Retinal pigment epithelial cell (primary cell): ENCODE measurements at regions not wholly inside any gene's neighbourhood (a gene's known extent, or its start where the extent isn't known, plus 50 kb on each side); places are given as distances from the start of the nearest gene placed in this dataset.

Experiments
- DNase-seq: peaks from one replicate; pipeline ENCODE4 v3.0.0-alpha.2; 2010; ENCODE audit warnings: low read depth
- H3K4me3 ChIP-seq: 2 replicates; pipeline ENCODE4 v1.5.1; 2011; ENCODE audit warnings: mild to moderate bottlenecking, low read length, control low read depth, moderate library complexity
- TF ChIP-seq, protein P1 (sequence below): conservative IDR thresholded peaks from 2 replicates; pipeline ENCODE4 v1.5.1; 2011; ENCODE audit warnings: low read depth, low read length, control low read depth, inconsistent platforms

DNA sequence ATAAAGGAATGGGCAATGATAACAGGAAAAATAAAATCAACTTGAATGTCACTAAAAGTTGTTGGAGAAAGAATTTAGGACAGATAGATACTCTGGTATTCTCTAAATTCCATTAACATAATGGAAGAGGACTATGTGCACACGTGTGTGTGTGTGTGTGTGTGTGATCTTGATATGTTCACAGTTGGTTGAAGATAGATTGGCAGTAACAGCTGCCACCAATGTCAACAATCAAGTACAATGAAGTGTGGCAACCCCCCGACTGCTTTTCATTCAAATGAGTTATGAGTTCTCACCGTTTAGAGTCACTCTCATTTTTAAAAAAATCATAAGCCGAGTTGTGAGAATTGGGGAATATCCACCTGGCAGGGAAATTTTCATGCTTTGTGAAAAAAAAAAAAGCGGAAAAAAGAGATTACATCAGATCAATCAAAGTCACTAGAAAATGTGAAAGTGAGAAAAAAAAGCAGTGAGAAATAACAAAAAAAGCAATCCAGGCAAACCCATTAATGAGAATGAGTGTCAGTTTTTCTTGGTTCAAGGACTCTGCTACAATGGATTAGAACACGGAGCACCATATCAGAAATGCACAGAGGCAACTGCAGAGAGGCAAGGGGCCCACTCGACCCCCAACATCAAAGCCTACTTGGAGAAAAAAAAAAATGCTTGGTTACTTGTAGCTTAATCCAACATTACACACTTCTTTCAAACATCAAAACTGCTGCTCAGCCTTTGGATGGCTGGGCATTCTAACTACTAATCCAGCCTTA, 414.9 kb upstream of the PITX2 start:
- TF ChIP-seq, protein P1, sequence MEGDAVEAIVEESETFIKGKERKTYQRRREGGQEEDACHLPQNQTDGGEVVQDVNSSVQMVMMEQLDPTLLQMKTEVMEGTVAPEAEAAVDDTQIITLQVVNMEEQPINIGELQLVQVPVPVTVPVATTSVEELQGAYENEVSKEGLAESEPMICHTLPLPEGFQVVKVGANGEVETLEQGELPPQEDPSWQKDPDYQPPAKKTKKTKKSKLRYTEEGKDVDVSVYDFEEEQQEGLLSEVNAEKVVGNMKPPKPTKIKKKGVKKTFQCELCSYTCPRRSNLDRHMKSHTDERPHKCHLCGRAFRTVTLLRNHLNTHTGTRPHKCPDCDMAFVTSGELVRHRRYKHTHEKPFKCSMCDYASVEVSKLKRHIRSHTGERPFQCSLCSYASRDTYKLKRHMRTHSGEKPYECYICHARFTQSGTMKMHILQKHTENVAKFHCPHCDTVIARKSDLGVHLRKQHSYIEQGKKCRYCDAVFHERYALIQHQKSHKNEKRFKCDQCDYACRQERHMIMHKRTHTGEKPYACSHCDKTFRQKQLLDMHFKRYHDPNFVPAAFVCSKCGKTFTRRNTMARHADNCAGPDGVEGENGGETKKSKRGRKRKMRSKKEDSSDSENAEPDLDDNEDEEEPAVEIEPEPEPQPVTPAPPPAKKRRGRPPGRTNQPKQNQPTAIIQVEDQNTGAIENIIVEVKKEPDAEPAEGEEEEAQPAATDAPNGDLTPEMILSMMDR: no peak
- DNase-seq: no peak

DNA sequence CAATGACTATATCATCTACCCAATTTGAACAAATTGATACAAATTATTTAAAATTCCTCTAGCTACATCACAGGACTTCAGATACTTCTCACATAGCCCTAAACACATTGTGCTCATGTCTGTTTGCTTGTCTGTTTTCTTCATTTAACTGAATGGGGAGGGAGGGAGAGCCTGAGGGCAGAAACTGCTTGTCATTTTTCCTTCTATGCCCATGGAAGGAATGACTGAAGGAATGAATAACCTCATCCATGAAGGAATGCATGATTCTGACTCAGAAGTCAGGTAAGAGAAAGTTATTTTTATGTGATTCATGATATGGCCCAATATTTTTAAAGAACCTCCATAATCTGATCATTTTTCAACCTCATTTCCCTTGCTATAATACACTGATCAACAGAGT, 418.0 kb upstream of the PITX2 start:
- H3K4me3 ChIP-seq: no peak overlapping the region
- TF ChIP-seq, protein P1: no peak
- no peak for DNase-seq

More for the DNA sequence above, 414.9 kb upstream of the PITX2 start:
- H3K4me3 ChIP-seq: no peak overlapping the region

DNA sequence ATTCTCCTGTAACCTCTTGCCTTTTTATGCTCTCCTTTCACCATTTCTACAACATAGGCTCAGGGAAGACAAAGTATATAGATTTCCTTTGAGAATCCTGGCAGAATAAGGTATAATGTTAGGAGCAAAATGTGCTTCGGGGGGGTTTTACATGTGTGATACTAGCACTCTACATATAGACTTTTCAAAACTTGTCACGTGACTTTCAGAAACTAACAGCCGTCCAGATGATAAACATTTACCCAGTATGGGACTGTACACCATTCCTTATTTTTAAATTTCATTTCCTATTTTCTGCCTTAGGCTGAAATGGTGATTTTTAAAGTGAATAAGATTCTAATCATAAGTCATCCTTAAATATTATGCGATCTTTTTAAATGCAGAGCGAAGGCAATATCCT, 420.4 kb upstream of the PITX2 start:
- H3K4me3 ChIP-seq: no peak overlapping the region
- DNase-seq: no peak
- TF ChIP-seq, protein P1: no peak

DNA sequence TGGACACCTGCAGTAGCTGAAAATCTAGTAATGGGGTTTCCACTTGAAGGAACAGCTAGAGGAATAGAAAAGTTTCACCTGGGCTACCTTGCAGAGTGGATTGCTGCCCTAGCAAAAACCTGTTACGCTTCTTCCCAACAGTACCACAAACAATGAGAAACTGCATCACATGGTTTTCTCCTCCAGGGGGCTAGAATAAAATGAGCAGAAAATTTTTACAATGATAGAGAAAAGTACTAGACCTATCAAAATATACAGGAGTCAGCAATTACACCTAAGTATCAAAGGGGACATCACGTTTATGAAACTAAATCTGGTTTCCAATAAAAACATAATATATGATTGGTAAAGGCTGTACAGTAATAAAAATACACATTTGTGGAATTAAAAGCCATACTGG, 423.1 kb upstream of the PITX2 start:
- H3K4me3 ChIP-seq: no peak overlapping the region
- TF ChIP-seq, protein P1: no peak
- no peak for DNase-seq

DNA sequence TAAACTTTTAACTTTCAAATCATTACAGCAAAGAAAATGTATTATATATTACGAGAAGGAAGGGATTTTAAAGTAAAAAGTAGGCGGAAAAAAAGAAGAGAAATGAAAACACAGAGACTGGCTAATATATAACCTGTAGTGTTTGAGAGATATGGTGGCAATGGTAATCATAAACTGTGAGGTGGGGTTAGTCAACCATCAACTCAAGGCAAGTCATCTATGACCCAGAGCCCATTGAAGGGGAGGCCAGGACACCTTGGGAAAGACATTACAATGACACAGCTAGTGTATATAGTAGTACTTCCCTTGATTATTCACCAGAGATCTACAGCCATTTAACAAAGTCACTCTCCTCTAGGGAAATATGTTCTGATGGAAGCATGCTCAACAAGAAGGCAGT, 423.9 kb upstream of the PITX2 start:
- no peak overlapping the region for H3K4me3 ChIP-seq
- TF ChIP-seq, protein P1: no peak
- no peak for DNase-seq

DNA sequence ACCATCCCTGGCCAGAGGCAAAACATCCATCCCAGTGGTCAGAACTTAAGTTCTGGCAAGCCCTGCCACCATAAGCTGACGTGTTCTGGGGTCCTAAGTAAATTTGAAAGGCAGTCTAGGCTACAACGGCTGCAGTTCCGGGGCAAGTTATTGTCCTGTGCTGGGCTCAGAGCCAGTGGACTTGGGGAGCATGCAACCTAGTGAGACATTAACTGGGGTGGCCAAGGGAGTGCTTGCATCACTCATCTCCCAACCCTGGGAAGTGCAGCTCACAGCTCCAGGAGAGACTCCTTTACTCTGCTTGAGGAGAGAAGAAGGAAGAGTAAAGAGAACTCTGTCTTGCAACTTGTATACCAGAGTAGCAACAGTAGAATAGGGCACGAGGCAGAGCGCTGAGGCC, 425.4 kb upstream of the PITX2 start:
- H3K4me3 ChIP-seq: no peak overlapping the region
- TF ChIP-seq, protein P1: no peak
- DNase-seq: no peak

DNA sequence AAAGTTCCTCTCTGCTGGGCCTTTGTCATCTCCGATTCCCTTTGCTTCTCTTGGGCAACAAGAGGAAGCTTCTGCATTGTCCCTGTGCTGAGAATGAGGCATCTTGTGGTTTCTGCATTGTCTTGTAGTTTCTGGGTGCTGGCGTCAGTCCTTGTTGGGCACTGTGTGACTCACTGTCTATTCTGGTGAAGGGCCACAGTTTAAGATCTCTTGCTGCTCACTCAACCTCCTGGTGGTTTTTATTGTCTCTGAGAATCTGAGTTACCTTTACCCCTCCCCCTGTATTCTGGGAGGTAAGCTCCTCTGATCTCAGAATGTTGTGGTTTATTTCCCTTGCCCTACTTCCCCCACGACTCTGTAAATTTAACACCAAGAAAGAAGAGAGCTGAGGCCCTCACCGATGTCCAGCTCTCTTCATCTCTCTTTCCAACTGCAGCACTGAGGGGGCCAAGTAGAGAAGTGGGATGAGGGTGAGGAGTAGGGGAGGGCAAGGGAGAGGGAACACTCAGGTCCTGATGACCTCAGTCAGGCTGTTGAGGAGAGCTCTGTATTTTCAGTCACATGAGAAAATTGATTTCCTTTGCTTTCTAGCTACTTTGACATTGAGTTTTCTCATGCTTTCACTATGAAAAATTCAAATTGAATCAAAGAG, 441.6 kb upstream of the PITX2 start:
- TF ChIP-seq, protein P1: no peak
- peak; percentile 4 for DNase-seq
- H3K4me3 ChIP-seq: no peak overlapping the region
